Nucleus accumbens (tissue), 56 donors: ENCODE measurements at regions not wholly inside any gene's neighbourhood (a gene's known extent, or its start where the extent isn't known, plus 50 kb on each side); places are given as distances from the start of the nearest gene placed in this dataset.
A peak's percentile ranks its signal among the peaks of the same experiment; 100 is the strongest.
"Not testable (repeated sequence)": the region's sequence is repeated elsewhere in the genome, so short reads cannot be mapped to it uniquely, and the experiment has no call there.

Source experiments
- DNase-seq, 56 donors: peaks; one replicate each; lab custom pipeline; 2025; lab: John Stamatoyannopoulos, UW

- no peak for DNase-seq
Observed at GRCh38 chr9:75715360-75715759, 175.1 kb upstream of the PCSK5 start.

GRCh38 chr9:75718677-75719076 is 171.8 kb upstream of the PCSK5 start:
- DNase-seq, result no peak

- DNase-seq, result no peak
Observed at GRCh38 chr9:75728391-75728790, 162.1 kb upstream of the PCSK5 start.

- DNase-seq, result no peak
Observed at GRCh38 chr9:75734802-75735201, 155.7 kb upstream of the PCSK5 start.

GRCh38 chr9:75739884-75740611 is 150.4 kb upstream of the PCSK5 start:
- DNase-seq, result peak in 1 of 56 donors; percentile 2

GRCh38 chr9:75743855-75744254 is 146.6 kb upstream of the PCSK5 start:
- DNase-seq, result no peak

- no peak for DNase-seq
Observed at GRCh38 chr9:75754080-75754479, 136.4 kb upstream of the PCSK5 start.

GRCh38 chr9:75775166-75775565 is 115.3 kb upstream of the PCSK5 start:
- DNase-seq, result no peak

- DNase-seq, result no peak
Observed at GRCh38 chr9:75775966-75776691, 114.3 kb upstream of the PCSK5 start.

GRCh38 chr9:75780185-75780584 is 110.3 kb upstream of the PCSK5 start:
- no peak for DNase-seq

GRCh38 chr9:75788006-75788634 is 102.4 kb upstream of the PCSK5 start:
- no peak for DNase-seq

GRCh38 chr9:75797085-75797580 is 93.3 kb upstream of the PCSK5 start:
- DNase-seq, result no peak

GRCh38 chr9:75798505-75798904 is 92.0 kb upstream of the PCSK5 start:
- no peak for DNase-seq

- DNase-seq, result no peak
Observed at GRCh38 chr9:75803130-75803529, 87.3 kb upstream of the PCSK5 start.

- DNase-seq, result no peak
Observed at GRCh38 chr9:75810063-75810462, 80.4 kb upstream of the PCSK5 start.

GRCh38 chr9:75811692-75812091 is 78.8 kb upstream of the PCSK5 start:
- no peak for DNase-seq

GRCh38 chr9:75812141-75812540 is 78.3 kb upstream of the PCSK5 start:
- DNase-seq, result no peak

- DNase-seq, result no peak
Observed at GRCh38 chr9:75814667-75815066, 75.8 kb upstream of the PCSK5 start.

- DNase-seq, result not testable (repeated sequence)
Observed at GRCh38 chr9:75820471-75821115, 69.9 kb upstream of the PCSK5 start.

- no peak for DNase-seq
Observed at GRCh38 chr9:75823151-75823550, 67.3 kb upstream of the PCSK5 start.
